ENCODE measurements at regions not wholly inside any gene's neighbourhood (a gene's known extent, or its start where the extent isn't known, plus 50 kb on each side); places are given as distances from the start of the nearest gene placed in this dataset.

DNA sequence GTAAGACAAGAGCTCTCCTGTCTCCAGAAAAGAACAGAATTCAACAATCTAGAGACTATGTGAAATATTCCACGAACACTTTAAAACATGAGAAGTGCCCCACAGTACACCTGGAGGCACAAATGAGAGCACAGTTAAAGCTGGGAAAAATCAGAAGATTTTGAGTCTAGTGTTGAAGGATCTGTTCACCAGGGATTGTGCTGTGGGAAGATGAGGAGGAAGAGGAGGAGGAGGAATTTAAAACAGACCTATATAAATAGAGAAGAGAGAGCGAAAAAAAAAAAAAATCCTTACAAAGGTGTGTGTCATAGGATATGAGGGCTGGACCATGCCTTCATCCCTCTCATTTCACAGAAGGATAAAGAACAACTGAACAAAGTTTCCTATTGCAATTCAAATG lies 361.0 kb upstream of the SEMA6D start:
- no peak overlapping the region for H3K27ac ChIP-seq (ENCODE audit: low read depth, low read length)
- H3K4me3 ChIP-seq (ENCODE audit: low read length), result no peak overlapping the region
- Mint-ChIP-seq H3K9me3 (no peaks in the 10 kb centered on the region), H3K27me3 (ENCODE audit: insufficient read depth) (peaks cover 69% of the 10 kb centered on the region), H3K4me3 (no peak overlapping the region), H3K4me1 (peaks cover 8% of the 10 kb centered on the region), H3K36me3 (ENCODE audit: low read depth) (no peaks in the 10 kb centered on the region), H3K27ac (no peak overlapping the region)
- no peaks in the 10 kb centered on the region for H3K4me1 ChIP-seq (ENCODE audit: control insufficient read depth, insufficient read depth, low read length)
- H3K9me3 ChIP-seq (ENCODE audit: control insufficient read depth, low read length), result no peaks in the 10 kb centered on the region
- H3K36me3 ChIP-seq (ENCODE audit: control insufficient read depth, insufficient read depth, low read length), result no peaks in the 10 kb centered on the region
- TF ChIP-seq, protein P1, sequence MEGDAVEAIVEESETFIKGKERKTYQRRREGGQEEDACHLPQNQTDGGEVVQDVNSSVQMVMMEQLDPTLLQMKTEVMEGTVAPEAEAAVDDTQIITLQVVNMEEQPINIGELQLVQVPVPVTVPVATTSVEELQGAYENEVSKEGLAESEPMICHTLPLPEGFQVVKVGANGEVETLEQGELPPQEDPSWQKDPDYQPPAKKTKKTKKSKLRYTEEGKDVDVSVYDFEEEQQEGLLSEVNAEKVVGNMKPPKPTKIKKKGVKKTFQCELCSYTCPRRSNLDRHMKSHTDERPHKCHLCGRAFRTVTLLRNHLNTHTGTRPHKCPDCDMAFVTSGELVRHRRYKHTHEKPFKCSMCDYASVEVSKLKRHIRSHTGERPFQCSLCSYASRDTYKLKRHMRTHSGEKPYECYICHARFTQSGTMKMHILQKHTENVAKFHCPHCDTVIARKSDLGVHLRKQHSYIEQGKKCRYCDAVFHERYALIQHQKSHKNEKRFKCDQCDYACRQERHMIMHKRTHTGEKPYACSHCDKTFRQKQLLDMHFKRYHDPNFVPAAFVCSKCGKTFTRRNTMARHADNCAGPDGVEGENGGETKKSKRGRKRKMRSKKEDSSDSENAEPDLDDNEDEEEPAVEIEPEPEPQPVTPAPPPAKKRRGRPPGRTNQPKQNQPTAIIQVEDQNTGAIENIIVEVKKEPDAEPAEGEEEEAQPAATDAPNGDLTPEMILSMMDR (conservative IDR thresholded peaks at IDR 0.05), result no peak
- peaks cover 73% of the 10 kb centered on the region for H3K27me3 ChIP-seq (ENCODE audit: control insufficient read depth, insufficient read depth, low read length, poor library complexity, severe bottlenecking)
- H3K9ac ChIP-seq (ENCODE audit: extremely low read depth, low read length, poor library complexity, severe bottlenecking), result no peak overlapping the region
- no peak for DNase-seq
- WGBS, 2 experiments (ENCODE audit: insufficient coverage in 1 of 2, insufficient read length in 1 of 2), result 100% methylated on average over 1 to 2 of the region's 2 CpGs

DNA sequence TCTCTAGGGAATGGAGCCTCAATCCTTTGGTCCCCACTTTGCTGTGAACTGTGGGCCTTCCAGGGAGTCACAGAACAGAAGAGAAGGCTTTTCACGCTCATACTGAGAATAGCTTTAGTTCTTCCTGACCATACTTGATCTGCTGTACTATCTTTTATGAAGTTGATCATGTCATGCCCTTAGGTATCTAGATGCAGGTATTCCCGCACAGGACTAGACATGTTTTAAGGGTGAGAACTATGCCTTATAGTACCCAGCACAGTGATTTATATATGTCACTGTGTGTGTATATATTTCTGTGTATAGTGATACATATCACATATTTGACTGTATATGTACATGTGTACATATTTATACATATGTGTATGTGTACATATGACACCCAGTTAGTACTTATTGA lies 358.4 kb upstream of the SEMA6D start:
- Histone ChIP-seq H3K4me1 (ENCODE audit: control insufficient read depth, insufficient read depth, low read length) (no peaks in the 10 kb centered on the region), H3K9me3 (ENCODE audit: control insufficient read depth, low read length) (no peaks in the 10 kb centered on the region), H3K4me3 (ENCODE audit: low read length) (no peak overlapping the region), H3K27ac (ENCODE audit: low read depth, low read length) (no peak overlapping the region), H3K36me3 (ENCODE audit: control insufficient read depth, insufficient read depth, low read length) (no peaks in the 10 kb centered on the region), H3K27me3 (ENCODE audit: control insufficient read depth, insufficient read depth, low read length, poor library complexity, severe bottlenecking) (peaks cover 53% of the 10 kb centered on the region), H3K9ac (ENCODE audit: extremely low read depth, low read length, poor library complexity, severe bottlenecking) (no peak overlapping the region)
- TF ChIP-seq, protein P1 (conservative IDR thresholded peaks at IDR 0.05), result no peak
- Mint-ChIP-seq H3K4me3 (no peak overlapping the region), H3K36me3 (ENCODE audit: low read depth) (no peaks in the 10 kb centered on the region), H3K27ac (no peak overlapping the region), H3K27me3 (ENCODE audit: insufficient read depth) (peaks cover 66% of the 10 kb centered on the region), H3K9me3 (no peaks in the 10 kb centered on the region), H3K4me1 (peaks cover 5% of the 10 kb centered on the region)
- 45 to 83% methylated on average over 1 to 2 of the region's 2 CpGs for WGBS, 2 experiments (ENCODE audit: insufficient coverage in 1 of 2, insufficient read length in 1 of 2)
- no peak for DNase-seq

DNA sequence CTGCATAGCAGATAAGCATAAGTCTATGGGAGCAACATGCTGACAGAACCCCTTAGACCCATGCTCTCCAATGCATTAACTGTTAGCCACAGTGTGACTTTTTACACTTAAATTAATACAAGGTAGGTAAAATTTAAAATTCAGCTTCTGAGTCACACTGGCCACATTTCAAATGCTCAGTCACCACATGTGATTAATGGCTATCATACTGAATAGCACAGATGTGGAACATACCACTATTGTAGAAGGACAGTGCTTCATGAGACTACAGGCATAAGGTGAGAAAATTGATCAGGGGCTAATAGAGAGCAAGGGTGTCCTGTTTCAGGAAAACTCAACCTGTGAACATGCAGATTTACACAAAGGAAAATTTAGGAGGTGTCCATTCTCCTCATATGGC lies 357.0 kb upstream of the SEMA6D start:
- TF ChIP-seq, protein P1 (conservative IDR thresholded peaks at IDR 0.05), result no peak
- peaks cover 62% of the 10 kb centered on the region for H3K27me3 Mint-ChIP-seq (ENCODE audit: insufficient read depth)
- H3K9ac ChIP-seq (ENCODE audit: extremely low read depth, low read length, poor library complexity, severe bottlenecking), result no peak overlapping the region
- no peak overlapping the region for H3K27ac Mint-ChIP-seq
- H3K36me3 Mint-ChIP-seq (ENCODE audit: low read depth), result no peaks in the 10 kb centered on the region
- no peak for DNase-seq
- no peaks in the 10 kb centered on the region for H3K4me1 ChIP-seq (ENCODE audit: control insufficient read depth, insufficient read depth, low read length)
- H3K27ac ChIP-seq (ENCODE audit: low read depth, low read length), result no peak overlapping the region
- H3K9me3 Mint-ChIP-seq, result no peaks in the 10 kb centered on the region
- H3K4me3 ChIP-seq (ENCODE audit: low read length), result no peak overlapping the region
- peaks cover 2% of the 10 kb centered on the region for H3K4me1 Mint-ChIP-seq
- no peaks in the 10 kb centered on the region for H3K36me3 ChIP-seq (ENCODE audit: control insufficient read depth, insufficient read depth, low read length)
- H3K4me3 Mint-ChIP-seq, result no peak overlapping the region
- no peaks in the 10 kb centered on the region for H3K9me3 ChIP-seq (ENCODE audit: control insufficient read depth, low read length)
- H3K27me3 ChIP-seq (ENCODE audit: control insufficient read depth, insufficient read depth, low read length, poor library complexity, severe bottlenecking), result peaks cover 46% of the 10 kb centered on the region
